ENCODE measurements at regions not wholly inside any gene's neighbourhood (a gene's known extent, or its start where the extent isn't known, plus 50 kb on each side); places are given as distances from the start of the nearest gene placed in this dataset.

DNA sequence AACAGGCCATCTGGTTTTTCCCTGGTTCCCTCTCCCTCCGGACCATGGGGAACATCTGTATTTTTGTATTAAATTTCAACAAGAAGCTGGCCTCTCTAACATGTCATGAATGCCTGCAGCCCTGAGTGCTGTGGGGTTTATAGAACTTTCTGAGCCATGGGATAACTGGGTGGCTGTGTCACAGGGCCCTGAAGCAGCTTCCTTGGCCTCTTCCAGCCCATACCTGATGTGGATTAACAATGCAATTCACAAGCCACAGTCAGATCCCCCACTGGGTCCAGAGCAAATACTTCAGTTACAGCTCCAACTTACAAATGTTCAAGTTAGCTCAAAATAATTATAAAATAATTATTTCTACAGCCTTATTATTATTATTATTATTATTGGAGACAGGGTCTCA lies 307.8 kb upstream of the CELF4 start:
- TF ChIP-seq CTCF (conservative IDR thresholded peaks at IDR 0.05; ENCODE audit: low read depth, low read length) (no peak), EZH2phosphoT487 (IDR thresholded peaks at IDR 0.05; ENCODE audit: borderline replicate concordance, low read length) (no peak), EZH2 (IDR thresholded peaks at IDR 0.05; ENCODE audit: low read length, unreplicated experiment) (no peak)
